ENCODE measurements at regions not wholly inside any gene's neighbourhood (a gene's known extent, or its start where the extent isn't known, plus 50 kb on each side); places are given as distances from the start of the nearest gene placed in this dataset.

GRCh38 chr2:34112161-34112560 is 513.1 kb upstream of the FAM98A start (continued):
- TF ChIP-seq REST (IDR thresholded peaks at IDR 0.05) (no peak), EGR1 (IDR thresholded peaks at IDR 0.05; ENCODE audit: low read depth in 2 of 2) (no peak), SP1 (IDR thresholded peaks at IDR 0.05) (no peak), CTCF (IDR thresholded peaks at IDR 0.05; ENCODE audit: low read depth, low read length, missing input control) (no peak), YY1 (IDR thresholded peaks at IDR 0.05) (no peak), RXRA (IDR thresholded peaks at IDR 0.05) (no peak), NR2F2 (IDR thresholded peaks at IDR 0.05) (no peak)

GRCh38 chr2:34110392-34110791 is 511.3 kb upstream of the FAM98A start:
- H3K4me1 ChIP-seq (ENCODE audit: control insufficient read depth in 4 of 4, insufficient read depth in 4 of 4, low read length in 3 of 4), result no peaks in the 10 kb centered on the region
- 58% methylated on average over 1 of the region's 1 CpG for WGBS

GRCh38 chr2:34107811-34108210 is 508.7 kb upstream of the FAM98A start:
- Histone ChIP-seq H3K4me3 (ENCODE audit: low read depth in 1 of 3, low read length in 3 of 3) (no peak overlapping the region), H3K27me3 (ENCODE audit: control insufficient read depth in 4 of 4, insufficient read depth in 4 of 4, low read length in 3 of 4) (peaks cover 0 to 2% (median 0%) of the 10 kb centered on the region in 4 donors), H3K9ac (ENCODE audit: low read depth in 1 of 2, low read length in 2 of 2) (no peak overlapping the region), H3K36me3 (ENCODE audit: control insufficient read depth in 4 of 4, insufficient read depth in 3 of 4, low read depth in 1 of 4, low read length in 3 of 4) (no peaks in the 10 kb centered on the region), H3K27ac (ENCODE audit: low read depth in 1 of 2, low read length in 2 of 2) (no peak overlapping the region), H3K4me1 (ENCODE audit: control insufficient read depth in 4 of 4, insufficient read depth in 4 of 4, low read length in 3 of 4) (no peaks in the 10 kb centered on the region), H3K9me3 (ENCODE audit: control insufficient read depth in 4 of 4, low read length in 3 of 4) (no peaks in the 10 kb centered on the region)
- no peak for DNase-seq (ENCODE audit: low spot score)
- 80% methylated on average over 1 of the region's 1 CpG for WGBS
- TF ChIP-seq FOXA1 (IDR thresholded peaks at IDR 0.05), result no peak
- TF ChIP-seq TAF1 (conservative IDR thresholded peaks at IDR 0.05), result no peak
- no peak for TF ChIP-seq SP1 (IDR thresholded peaks at IDR 0.05)
- TF ChIP-seq JUND (IDR thresholded peaks at IDR 0.05), result no peak
- no peak for TF ChIP-seq RXRA (IDR thresholded peaks at IDR 0.05)
- TF ChIP-seq REST (IDR thresholded peaks at IDR 0.05), result no peak
- no peak for TF ChIP-seq NR2F2 (IDR thresholded peaks at IDR 0.05)
- no peak for TF ChIP-seq ATF3 (IDR thresholded peaks at IDR 0.05)
- no peak for TF ChIP-seq HNF4A (conservative IDR thresholded peaks at IDR 0.05)
- no peak for TF ChIP-seq GABPA (IDR thresholded peaks at IDR 0.05 in 1 of 2, conservative IDR thresholded peaks at IDR 0.05 in 1 of 2)
- no peak for TF ChIP-seq ZBTB33 (IDR thresholded peaks at IDR 0.05)
- TF ChIP-seq RAD21 (IDR thresholded peaks at IDR 0.05), result no peak
- no peak for TF ChIP-seq HNF4G (IDR thresholded peaks at IDR 0.05)
- TF ChIP-seq MAX (IDR thresholded peaks at IDR 0.05), result no peak
- TF ChIP-seq EGR1 (IDR thresholded peaks at IDR 0.05; ENCODE audit: low read depth in 2 of 2), result no peak

More at GRCh38 chr2:34110392-34110791, 511.3 kb upstream of the FAM98A start:
- no peak for TF ChIP-seq YY1 (IDR thresholded peaks at IDR 0.05)
- TF ChIP-seq JUND (IDR thresholded peaks at IDR 0.05), result no peak
- no peak for TF ChIP-seq HNF4G (IDR thresholded peaks at IDR 0.05)
- no peak for TF ChIP-seq TAF1 (conservative IDR thresholded peaks at IDR 0.05)
- no peak for TF ChIP-seq RAD21 (IDR thresholded peaks at IDR 0.05)
- no peak for TF ChIP-seq EGR1 (IDR thresholded peaks at IDR 0.05; ENCODE audit: low read depth in 2 of 2)
- no peaks in the 10 kb centered on the region for H3K27me3 ChIP-seq (ENCODE audit: control insufficient read depth in 4 of 4, insufficient read depth in 4 of 4, low read length in 3 of 4)
- H3K36me3 ChIP-seq (ENCODE audit: control insufficient read depth in 4 of 4, insufficient read depth in 3 of 4, low read depth in 1 of 4, low read length in 3 of 4), result no peaks in the 10 kb centered on the region
- no peak overlapping the region for H3K4me3 ChIP-seq (ENCODE audit: low read depth in 1 of 3, low read length in 3 of 3)
- DNase-seq (ENCODE audit: low spot score), result no peak
- H3K9ac ChIP-seq (ENCODE audit: low read depth in 1 of 2, low read length in 2 of 2), result no peak overlapping the region
- H3K27ac ChIP-seq (ENCODE audit: low read depth in 1 of 2, low read length in 2 of 2), result no peak overlapping the region
- no peaks in the 10 kb centered on the region for H3K9me3 ChIP-seq (ENCODE audit: control insufficient read depth in 4 of 4, low read length in 3 of 4)
